Panc1 (cell line): ENCODE measurements at regions not wholly inside any gene's neighbourhood (a gene's known extent, or its start where the extent isn't known, plus 50 kb on each side); places are given as distances from the start of the nearest gene placed in this dataset.

Experiments
- ATAC-seq: fragments of 200-7000 bp; cut with Tn5 transposase; 2 replicates; pipeline ENCODE4 v1.9.1; 2020; ENCODE audit warnings: mild to moderate bottlenecking, moderate library complexity
- BruUV-seq: library from RNA; stranded (reverse); fragments of 400-500 nt; replicated peaks from 2 replicates; lab custom pipeline; 2021; lab: Mats Ljungman, UMichigan
- CTCF ChIA-PET: fragments of 300-600 bp; sonication (Branson Sonifier 250); formaldehyde crosslinking; loops from one replicate; lab custom pipeline; 2022; ENCODE audit warnings: antibody characterized with exemption; lab: Charles Lee
- POLR2A ChIA-PET: fragments of 300-600 bp; sonication (Branson Sonifier 250); formaldehyde crosslinking; loops from one replicate; lab custom pipeline; 2022; ENCODE audit warnings: antibody characterized with exemption; lab: Charles Lee
- DNase-seq: peaks from one replicate; pipeline ENCODE4 v3.0.0-alpha.2; 2010; ENCODE audit warnings: low read depth, low spot score
- H3K27ac ChIP-seq: 2 replicates; pipeline ENCODE4 v1.5.1; 2011; ENCODE audit warnings: mild to moderate bottlenecking, low read length, inconsistent platforms
- H3K27me3 ChIP-seq: fragments of 200-500 bp; sonication (Bioruptor generic); 2 replicates; pipeline ENCODE4 v1.6.0; 2014; ENCODE audit warnings: low read length, inconsistent platforms; ENCODE audit not compliant: control insufficient read depth, insufficient read depth
- H3K36me3 ChIP-seq: fragments of 200-500 bp; sonication (Bioruptor generic); 2 replicates; pipeline ENCODE4 v1.5.1; 2014; ENCODE audit warnings: inconsistent platforms, mild to moderate bottlenecking, low read length, moderate library complexity; ENCODE audit not compliant: control insufficient read depth, insufficient read depth
- H3K4me1 ChIP-seq: 2 replicates; pipeline ENCODE4 v1.5.1; 2011; ENCODE audit warnings: inconsistent platforms, mild to moderate bottlenecking, low read length, moderate library complexity; ENCODE audit not compliant: control insufficient read depth, insufficient read depth
- H3K4me3 ChIP-seq, 2 experiments: 2 replicates each; pipeline ENCODE4 v1.5.1; 2011 to 2012; ENCODE audit warnings: low read depth in 2 of 2, low read length in 2 of 2, mild to moderate bottlenecking in 2 of 2, inconsistent platforms in 1 of 2, moderate library complexity in 1 of 2
- H3K9me3 ChIP-seq: fragments of 200-500 bp; sonication (Bioruptor generic); 2 replicates; pipeline ENCODE4 v1.5.1; 2014; ENCODE audit warnings: low read depth, mild to moderate bottlenecking, inconsistent platforms, low read length, moderate library complexity; ENCODE audit not compliant: control insufficient read depth, insufficient read depth
- CTCF ChIP-seq: fragments of 450-650 bp; IDR thresholded peaks from 2 replicates; pipeline ENCODE4 v1.5.1; 2017; ENCODE audit warnings: mild to moderate bottlenecking
- POLR2AphosphoS5 ChIP-seq: IDR thresholded peaks from 2 replicates; pipeline ENCODE4 v1.6.1; 2012; ENCODE audit warnings: mild to moderate bottlenecking, low read depth, low read length, moderate library complexity
- REST ChIP-seq, 2 experiments: IDR thresholded peaks; 2 replicates each; pipeline ENCODE4 v1.6.1; 2011 to 2012; ENCODE audit warnings: low read depth in 2 of 2, control low read depth in 1 of 2, low read length in 1 of 2, mild to moderate bottlenecking in 1 of 2, moderate library complexity in 1 of 2; ENCODE audit not compliant: insufficient read depth in 1 of 2
- SIN3A ChIP-seq: IDR thresholded peaks from 2 replicates; pipeline ENCODE4 v1.6.1; 2012; ENCODE audit warnings: low read depth, mild to moderate bottlenecking, low read length, moderate library complexity, borderline replicate concordance; ENCODE audit not compliant: insufficient read depth
- TCF7L2 ChIP-seq: IDR thresholded peaks from 2 replicates; pipeline ENCODE4 v1.6.1; 2011; ENCODE audit warnings: mild to moderate bottlenecking, low read depth, low read length, inconsistent platforms
- in situ Hi-C: cut with HindIII; loops from 2 replicates; pipeline ENCODE4 v1.10.0; 2016; ENCODE audit warnings: low sequenced_read_pairs, low pct_unique_long_range_greater_than_20kb
- intact Hi-C: fragments of 100-400 bp; cut with micrococcal nuclease; formaldehyde crosslinking; loops from one replicate; pipeline ENCODE4 v1.10.0; 2022; ENCODE audit not compliant: unreplicated experiment

DNA sequence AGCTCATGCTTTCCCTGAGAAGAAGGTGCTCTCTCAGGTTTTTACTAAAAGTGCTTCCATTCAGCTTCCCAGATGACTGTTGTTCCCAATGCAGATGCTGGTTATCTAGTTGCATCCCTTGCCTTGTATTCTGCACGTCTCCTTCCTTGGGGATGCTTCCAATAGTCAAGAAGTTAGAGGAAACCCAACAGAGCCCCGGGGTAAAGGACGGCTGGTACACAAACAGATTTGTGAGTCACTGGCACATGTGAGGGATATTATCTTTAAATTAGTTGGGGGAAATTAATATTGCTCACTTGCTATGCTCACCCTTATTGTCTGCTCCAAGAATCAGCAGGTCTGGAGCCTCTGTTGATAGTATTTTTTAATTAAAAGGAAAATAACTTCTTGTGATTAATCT, 465.2 kb upstream of the BOD1L1 start:
- no peaks in the 10 kb centered on the region for H3K27me3 ChIP-seq
- H3K27ac ChIP-seq: no peak overlapping the region
- ChIA-PET POLR2A (no interaction called here), CTCF (no interaction called here)
- H3K4me1 ChIP-seq: no peaks in the 10 kb centered on the region
- no peak overlapping the region for H3K4me3 ChIP-seq
- H3K36me3 ChIP-seq: no peaks in the 10 kb centered on the region
- DNase-seq (no peak), ATAC-seq (no peak)
- TF ChIP-seq SIN3A: no peak
- no peak for TF ChIP-seq POLR2AphosphoS5
- no peak for TF ChIP-seq CTCF
- no peak for TF ChIP-seq REST (IDR thresholded peaks at IDR 0.05; ENCODE audit: insufficient read depth in 1 of 2, low read depth in 2 of 2, low read length in 1 of 2)
- no peak for TF ChIP-seq TCF7L2
- no TSS peak for BruUV-seq
- H3K9me3 ChIP-seq: no peaks in the 10 kb centered on the region
- intact Hi-C loops: no loop called here
- in situ Hi-C loops: no loop called here

GRCh38 chr4:14095831-14096230, 468.3 kb upstream of the BOD1L1 start:
- no peaks in the 10 kb centered on the region for H3K36me3 ChIP-seq
- DNase-seq: no peak
- ATAC-seq: no peak
- H3K27ac ChIP-seq: no peak overlapping the region
- no peaks in the 10 kb centered on the region for H3K4me1 ChIP-seq
- ChIA-PET CTCF (no interaction called here), POLR2A (no interaction called here)
- no peaks in the 10 kb centered on the region for H3K9me3 ChIP-seq
- no peaks in the 10 kb centered on the region for H3K27me3 ChIP-seq
- intact Hi-C loops (no loop called here), in situ Hi-C loops (no loop called here)
- H3K4me3 ChIP-seq: no peak overlapping the region
- TF ChIP-seq CTCF (no peak), TCF7L2 (no peak), POLR2AphosphoS5 (no peak), SIN3A (no peak), REST (IDR thresholded peaks at IDR 0.05; ENCODE audit: insufficient read depth in 1 of 2, low read depth in 2 of 2, low read length in 1 of 2) (no peak)
- BruUV-seq: no TSS peak
